Lung (tissue), 11 donors: ENCODE measurements at regions not wholly inside any gene's neighbourhood (a gene's known extent, or its start where the extent isn't known, plus 50 kb on each side); places are given as distances from the start of the nearest gene placed in this dataset.

Experiments used
- ATAC-seq: fragments of 200-7000 bp; cut with Tn5 transposase; one replicate; pipeline ENCODE4 v1.9.1; 2020; ENCODE audit warnings: moderate number of reproducible peaks; ENCODE audit not compliant: insufficient read depth, low FRiP score
- DNase-seq, 3 donors: peaks; one replicate each; pipeline ENCODE4 v3.0.0-alpha.2; 2013 to 2017
- H3K27ac ChIP-seq, 2 donors: one replicate each; pipeline ENCODE4 v1.5.1; 2013; ENCODE audit warnings: mild to moderate bottlenecking in 2 of 2, moderate library complexity in 2 of 2, control low read depth in 1 of 2, inconsistent platforms in 1 of 2, low read depth in 1 of 2, low read length in 1 of 2
- H3K27me3 ChIP-seq, 3 donors: one replicate each; pipeline ENCODE4 v1.5.1; 2013; ENCODE audit warnings: low read length in 2 of 3; ENCODE audit not compliant: control insufficient read depth in 3 of 3, insufficient read depth in 3 of 3
- H3K36me3 ChIP-seq, 4 donors: one replicate each; pipeline ENCODE4 v1.5.1; 2013; ENCODE audit warnings: low read length in 4 of 4, mild to moderate bottlenecking in 1 of 4, moderate library complexity in 1 of 4; ENCODE audit not compliant: control insufficient read depth in 4 of 4, insufficient read depth in 4 of 4
- H3K4me1 ChIP-seq, 5 donors: one replicate each; pipeline ENCODE4 v1.5.1; 2013; ENCODE audit warnings: low read length in 5 of 5, mild to moderate bottlenecking in 2 of 5, moderate library complexity in 1 of 5; ENCODE audit not compliant: control insufficient read depth in 5 of 5, insufficient read depth in 5 of 5
- H3K4me3 ChIP-seq: one replicate; pipeline ENCODE4 v1.5.1; 2013; ENCODE audit warnings: mild to moderate bottlenecking, control low read depth, moderate library complexity
- H3K9ac ChIP-seq, 2 donors: one replicate each; pipeline ENCODE4 v1.5.1; 2013; ENCODE audit warnings: low read length in 2 of 2, control low read depth in 1 of 2; ENCODE audit not compliant: insufficient read depth in 1 of 2
- H3K9me3 ChIP-seq, 4 donors: one replicate each; pipeline ENCODE4 v1.5.1; 2013; ENCODE audit warnings: low read length in 3 of 4, mild to moderate bottlenecking in 1 of 4, moderate library complexity in 1 of 4; ENCODE audit not compliant: control insufficient read depth in 4 of 4, insufficient read depth in 3 of 4
- CTCF ChIP-seq: IDR thresholded peaks from 2 replicates; pipeline ENCODE4 v1.5.1; 2012; ENCODE audit warnings: mild to moderate bottlenecking; ENCODE audit errors: control extremely low read depth, extremely low read depth
- WGBS, 2 donors: extraction: QIAGEN DNeasy Blood & Tissue Kit; methylation state at CpG; one replicate each; pipeline ENCODE4 v1.1.7; 2013; 5-methylcytosine and 5-hydroxymethylcytosine counted together
- donor health status: control.
- donor health status: control.
- donor health status: Bipolar disorder and iron deficiency.
- donor health status: healthy.
- donor health status: DM: yes; HTN: yes; CAD: no.

- no peak overlapping the region for H3K4me3 ChIP-seq
- 77 to 81% methylated on average over 4 of the region's 4 CpGs for WGBS, 2 donors
- H3K9ac ChIP-seq: no peak overlapping the region
- no peak overlapping the region for H3K27ac ChIP-seq
- TF ChIP-seq CTCF: no peak
- no peaks in the 10 kb centered on the region for H3K9me3 ChIP-seq
- ATAC-seq (no peak), DNase-seq (no peak)
- no peaks in the 10 kb centered on the region for H3K36me3 ChIP-seq
- no peaks in the 10 kb centered on the region for H3K27me3 ChIP-seq
- H3K4me1 ChIP-seq: no peaks in the 10 kb centered on the region
Measured at GRCh38 chr2:4255491-4255890, 552.1 kb downstream of the DCDC2C start.

GRCh38 chr2:4256351-4256750 is 553.0 kb downstream of the DCDC2C start:
- no peak for DNase-seq
- H3K9ac ChIP-seq: no peak overlapping the region
- WGBS, 2 donors: 47 to 70% methylated on average over 4 of the region's 4 CpGs
- H3K9me3 ChIP-seq: no peaks in the 10 kb centered on the region
- no peaks in the 10 kb centered on the region for H3K27me3 ChIP-seq
- H3K4me1 ChIP-seq: no peaks in the 10 kb centered on the region
- no peaks in the 10 kb centered on the region for H3K36me3 ChIP-seq
- no peak overlapping the region for H3K27ac ChIP-seq
- no peak for TF ChIP-seq CTCF
- H3K4me3 ChIP-seq: no peak overlapping the region
- ATAC-seq: no peak

GRCh38 chr2:4258563-4258962 is 555.2 kb downstream of the DCDC2C start:
- H3K27me3 ChIP-seq: no peaks in the 10 kb centered on the region
- no peaks in the 10 kb centered on the region for H3K36me3 ChIP-seq
- H3K4me3 ChIP-seq: no peak overlapping the region
- no peaks in the 10 kb centered on the region for H3K4me1 ChIP-seq
- 30 to 53% methylated on average over 1 of the region's 1 CpG for WGBS, 2 donors
- TF ChIP-seq CTCF: no peak
- H3K9ac ChIP-seq: no peak overlapping the region
- ATAC-seq (no peak), DNase-seq (no peak)
- no peaks in the 10 kb centered on the region for H3K9me3 ChIP-seq
- no peak overlapping the region for H3K27ac ChIP-seq

GRCh38 chr2:4265936-4266335 is 562.6 kb downstream of the DCDC2C start:
- Histone ChIP-seq H3K4me1 (no peaks in the 10 kb centered on the region), H3K27ac (no peak overlapping the region), H3K9ac (no peak overlapping the region), H3K9me3 (no peaks in the 10 kb centered on the region), H3K27me3 (no peaks in the 10 kb centered on the region), H3K36me3 (no peaks in the 10 kb centered on the region), H3K4me3 (no peak overlapping the region)
- no peak for TF ChIP-seq CTCF
- no peak for DNase-seq
- no peak for ATAC-seq
- 40 to 53% methylated on average over 4 of the region's 4 CpGs for WGBS, 2 donors
